IPS-11a (cell line): ENCODE measurements at regions not wholly inside any gene's neighbourhood (a gene's known extent, or its start where the extent isn't known, plus 50 kb on each side); places are given as distances from the start of the nearest gene placed in this dataset.

ENCODE experiments used
- H3K4me3 ChIP-seq: one replicate; pipeline ENCODE4 v1.5.1; 2013; ENCODE audit warnings: low read depth, low read length, control low read depth

GRCh38 chr6:6781172-6781872 lies 192.8 kb downstream of the LY86 start:
- no peak overlapping the region for H3K4me3 ChIP-seq

GRCh38 chr6:6781873-6782227 lies 193.3 kb downstream of the LY86 start:
- H3K4me3 ChIP-seq: no peak overlapping the region

GRCh38 chr6:6783721-6784120 lies 195.2 kb downstream of the LY86 start:
- no peak overlapping the region for H3K4me3 ChIP-seq

GRCh38 chr6:6784514-6785162 lies 196.1 kb downstream of the LY86 start:
- H3K4me3 ChIP-seq: no peak overlapping the region

GRCh38 chr6:6785163-6785521 lies 196.6 kb downstream of the LY86 start:
- H3K4me3 ChIP-seq: no peak overlapping the region

GRCh38 chr6:6788394-6789032 lies 200.0 kb downstream of the LY86 start:
- H3K4me3 ChIP-seq: no peak overlapping the region

GRCh38 chr6:6790393-6790792 lies 201.9 kb downstream of the LY86 start:
- H3K4me3 ChIP-seq: no peak overlapping the region

- no peak overlapping the region for H3K4me3 ChIP-seq
These were observed 202.4 kb downstream of the LY86 start for GRCh38 chr6:6790891-6791290.

GRCh38 chr6:6793388-6794250 lies 205.1 kb downstream of the LY86 start:
- no peak overlapping the region for H3K4me3 ChIP-seq

- no peak overlapping the region for H3K4me3 ChIP-seq
These were observed 206.9 kb downstream of the LY86 start for GRCh38 chr6:6795393-6795792.

- H3K4me3 ChIP-seq: no peak overlapping the region
These were observed 208.3 kb downstream of the LY86 start for GRCh38 chr6:6796818-6797217.

- H3K4me3 ChIP-seq: no peak overlapping the region
These were observed 209.9 kb downstream of the LY86 start for GRCh38 chr6:6798448-6798860.

- no peak overlapping the region for H3K4me3 ChIP-seq
These were observed 212.4 kb downstream of the LY86 start for GRCh38 chr6:6801005-6801335.

- H3K4me3 ChIP-seq: no peak overlapping the region
These were observed 213.2 kb downstream of the LY86 start for GRCh38 chr6:6801635-6802218.

GRCh38 chr6:6803180-6803977 lies 214.9 kb downstream of the LY86 start:
- H3K4me3 ChIP-seq: no peak overlapping the region

GRCh38 chr6:6804843-6805615 lies 216.5 kb downstream of the LY86 start:
- H3K4me3 ChIP-seq: no peak overlapping the region

- no peak overlapping the region for H3K4me3 ChIP-seq
These were observed 218.5 kb downstream of the LY86 start for GRCh38 chr6:6806844-6807518.

- no peak overlapping the region for H3K4me3 ChIP-seq
These were observed 219.8 kb downstream of the LY86 start for GRCh38 chr6:6808343-6808742.

GRCh38 chr6:6808915-6809314 lies 220.4 kb downstream of the LY86 start:
- H3K4me3 ChIP-seq: no peak overlapping the region
